Adrenal gland (tissue), 5 donors: ENCODE measurements at regions not wholly inside any gene's neighbourhood (a gene's known extent, or its start where the extent isn't known, plus 50 kb on each side); places are given as distances from the start of the nearest gene placed in this dataset.
"Not testable (repeated sequence)": the region's sequence is repeated elsewhere in the genome, so short reads cannot be mapped to it uniquely, and the experiment has no call there.

Experiments used
- CTCF ChIP-seq, 6 experiments: fragments of 450-650 bp in 4 of 6; fragments of 200-600 bp in 2 of 6; sonication (generic) in 1 of 6; IDR thresholded peaks; 1 replicate in 5 of 6; 2 replicates in 1 of 6; pipeline versions ENCODE4 v1.5.1 to v1.8.0; 2016 to 2021; ENCODE audit warnings: antibody characterized with exemption in 6 of 6, mild to moderate bottlenecking in 2 of 6, moderate library complexity in 1 of 6
- POLR2A ChIP-seq, 2 donors: fragments of 450-650 bp; IDR thresholded peaks; one replicate each; pipeline ENCODE4 v1.6.1; 2017; ENCODE audit warnings: antibody characterized with exemption in 2 of 2, mild to moderate bottlenecking in 2 of 2, moderate library complexity in 1 of 2
- donor health status: DM: no; HTN: no; CAD: no.

- not testable (repeated sequence) for TF ChIP-seq CTCF, POLR2A (IDR thresholded peaks at IDR 0.05)
Observed at GRCh38 chr5:115448630-115449029, 95.9 kb downstream of the FEM1C start.
